GM21360 (cell line): ENCODE measurements at regions not wholly inside any gene's neighbourhood (a gene's known extent, or its start where the extent isn't known, plus 50 kb on each side); places are given as distances from the start of the nearest gene placed in this dataset.
A peak's percentile ranks its signal among the peaks of the same experiment; 100 is the strongest.

Experiments
- ATAC-seq: cut with Tn5 transposase; IDR thresholded peaks from one replicate; pipeline ENCODE4 v1.9.1; 2021; ENCODE audit warnings: mild to moderate bottlenecking, moderate library complexity; ENCODE audit not compliant: unreplicated experiment

GRCh38 chr11:127135256-127135655 is 134.7 kb upstream of the KIRREL3 start:
- ATAC-seq, result no peak

GRCh38 chr11:127133061-127133460 is 132.5 kb upstream of the KIRREL3 start:
- no peak for ATAC-seq

GRCh38 chr11:127130321-127130720 is 129.8 kb upstream of the KIRREL3 start:
- no peak for ATAC-seq

- no peak for ATAC-seq
Measured at GRCh38 chr11:127126986-127127385, 126.4 kb upstream of the KIRREL3 start.

GRCh38 chr11:127119356-127119755 is 118.8 kb upstream of the KIRREL3 start:
- ATAC-seq, result no peak

GRCh38 chr11:127118811-127119210 is 118.2 kb upstream of the KIRREL3 start:
- no peak for ATAC-seq

- no peak for ATAC-seq
Measured at GRCh38 chr11:127117231-127117739, 116.7 kb upstream of the KIRREL3 start.

- no peak for ATAC-seq
Measured at GRCh38 chr11:127115844-127116243, 115.3 kb upstream of the KIRREL3 start.

GRCh38 chr11:127114035-127114434 is 113.5 kb upstream of the KIRREL3 start:
- no peak for ATAC-seq

- ATAC-seq, result no peak
Measured at GRCh38 chr11:127110542-127110941, 110.0 kb upstream of the KIRREL3 start.

- no peak for ATAC-seq
Measured at GRCh38 chr11:127109796-127110480, 109.4 kb upstream of the KIRREL3 start.

- ATAC-seq, result no peak
Measured at GRCh38 chr11:127108838-127109237, 108.3 kb upstream of the KIRREL3 start.

- ATAC-seq, result no peak
Measured at GRCh38 chr11:127106938-127107337, 106.4 kb upstream of the KIRREL3 start.

GRCh38 chr11:127105593-127106541 is 105.3 kb upstream of the KIRREL3 start:
- no peak for ATAC-seq

GRCh38 chr11:127103586-127104388 is 103.2 kb upstream of the KIRREL3 start:
- no peak for ATAC-seq

GRCh38 chr11:127098684-127099083 is 98.1 kb upstream of the KIRREL3 start:
- ATAC-seq, result no peak

- ATAC-seq, result no peak
Measured at GRCh38 chr11:127080735-127081134, 80.2 kb upstream of the KIRREL3 start.

GRCh38 chr11:127075758-127076157 is 75.2 kb upstream of the KIRREL3 start:
- ATAC-seq, result no peak

- peak; percentile 95 for ATAC-seq
Measured at GRCh38 chr11:127074151-127074761, 73.7 kb upstream of the KIRREL3 start.

- ATAC-seq, result no peak
Measured at GRCh38 chr11:127073621-127074020, 73.1 kb upstream of the KIRREL3 start.

- no peak for ATAC-seq
Measured at GRCh38 chr11:127071606-127072005, 71.0 kb upstream of the KIRREL3 start.
